SW 1271 (cell line): ENCODE measurements at regions not wholly inside any gene's neighbourhood (a gene's known extent, or its start where the extent isn't known, plus 50 kb on each side); places are given as distances from the start of the nearest gene placed in this dataset.
"Not testable (repeated sequence)": the region's sequence is repeated elsewhere in the genome, so short reads cannot be mapped to it uniquely, and the experiment has no call there.

Experiments used
- DNase-seq, 2 experiments: peaks; one replicate each; lab custom pipeline; 2025; lab: John Stamatoyannopoulos, UW

DNA sequence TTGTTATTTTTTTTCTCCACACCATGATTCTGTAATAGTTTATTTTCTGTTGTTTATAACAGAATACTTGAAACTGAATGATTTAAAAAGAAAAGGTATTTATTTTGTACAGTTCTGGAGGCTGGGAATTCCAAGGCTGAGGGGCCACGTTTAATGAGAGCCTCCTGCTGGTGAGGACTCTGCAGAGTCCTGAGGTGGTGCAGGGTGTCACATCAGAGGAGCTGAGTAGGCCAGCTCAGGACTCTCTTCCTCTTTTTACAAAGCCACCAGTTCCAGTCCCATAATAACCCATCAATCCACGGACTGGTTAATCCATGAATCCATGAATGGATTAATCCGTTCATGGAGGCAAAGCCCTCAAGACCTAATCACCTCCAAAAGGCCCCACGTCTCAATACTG, 71.6 kb downstream of the TFAP2A start:
- DNase-seq, result no peak

DNA sequence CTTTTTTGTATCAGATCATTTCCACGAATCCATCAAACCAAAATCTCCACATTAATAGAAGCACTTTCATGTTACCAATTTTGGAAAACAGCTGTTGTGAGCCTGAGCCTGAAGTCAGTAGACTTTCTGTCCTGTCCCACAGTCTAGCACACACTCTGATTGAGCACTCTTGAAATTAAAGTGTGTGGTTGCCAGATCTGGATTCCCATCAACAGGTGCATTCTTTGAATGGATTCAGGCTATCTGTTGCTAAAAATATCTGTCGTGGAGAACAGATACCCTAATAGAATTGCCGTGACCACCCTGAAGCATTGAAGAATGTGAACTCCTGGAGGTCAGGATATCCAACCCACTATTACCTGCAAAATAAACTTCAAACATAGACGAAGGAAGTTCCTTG, 73.3 kb downstream of the TFAP2A start:
- no peak for DNase-seq

DNA sequence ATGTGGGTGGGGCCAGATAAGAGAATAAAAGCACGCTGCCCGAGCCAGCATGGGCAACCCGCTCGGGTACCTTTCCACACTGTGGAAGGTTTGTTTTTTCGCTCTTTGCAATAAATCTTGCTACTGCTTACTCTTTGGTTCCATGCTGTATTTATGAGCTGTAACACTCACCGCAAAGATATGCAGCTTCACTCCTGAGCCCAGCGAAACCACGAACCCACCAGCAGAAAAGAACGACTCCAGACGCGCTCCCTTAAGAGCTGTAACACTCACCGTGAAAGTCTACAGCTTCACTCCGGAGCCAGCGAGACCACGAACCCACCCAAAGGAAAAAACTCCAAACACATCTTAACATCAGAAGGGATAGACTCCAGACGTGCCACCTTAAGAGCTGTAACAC, 76.7 kb downstream of the TFAP2A start:
- DNase-seq, result no peak

DNA sequence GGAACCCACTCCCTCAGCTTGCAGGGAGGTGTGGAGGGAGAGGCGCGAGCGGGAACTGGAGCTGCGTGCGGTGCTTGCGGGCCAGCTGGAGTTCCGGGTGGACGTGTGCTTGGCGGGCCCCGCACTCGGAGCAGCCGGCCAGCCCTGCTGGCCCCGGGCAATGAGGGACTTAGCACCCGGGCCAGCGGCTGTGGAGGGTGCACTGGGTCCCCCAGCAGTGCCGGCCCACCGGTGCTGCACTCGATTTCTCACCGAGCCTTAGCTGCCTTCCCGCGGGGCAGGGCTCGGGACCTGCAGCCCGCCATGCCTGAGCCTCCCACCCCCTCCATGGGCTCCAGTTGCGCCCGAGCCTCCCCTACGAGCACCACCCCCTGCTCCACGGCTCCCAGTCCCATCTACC, 77.5 kb downstream of the TFAP2A start:
- not testable (repeated sequence) for DNase-seq

DNA sequence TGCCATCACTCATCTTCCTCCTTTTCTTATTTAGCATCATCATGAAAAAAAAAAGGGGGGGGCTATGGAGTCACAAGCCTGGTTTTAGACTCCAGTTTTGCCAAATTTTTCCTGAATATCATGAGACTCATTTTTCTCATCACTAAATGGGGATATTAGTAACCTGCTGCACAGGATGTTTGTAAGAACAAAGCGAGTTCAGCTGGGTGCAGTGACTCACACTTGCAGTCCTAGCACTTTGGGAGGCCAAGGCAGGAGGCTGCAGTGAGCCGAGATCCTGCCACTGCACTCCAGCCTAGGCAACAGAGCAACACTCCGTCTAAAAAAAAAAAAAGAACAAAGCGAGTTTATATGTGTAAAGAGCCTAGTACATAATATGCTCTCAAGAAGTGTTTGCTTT, 82.8 kb downstream of the TFAP2A start:
- no peak for DNase-seq

DNA sequence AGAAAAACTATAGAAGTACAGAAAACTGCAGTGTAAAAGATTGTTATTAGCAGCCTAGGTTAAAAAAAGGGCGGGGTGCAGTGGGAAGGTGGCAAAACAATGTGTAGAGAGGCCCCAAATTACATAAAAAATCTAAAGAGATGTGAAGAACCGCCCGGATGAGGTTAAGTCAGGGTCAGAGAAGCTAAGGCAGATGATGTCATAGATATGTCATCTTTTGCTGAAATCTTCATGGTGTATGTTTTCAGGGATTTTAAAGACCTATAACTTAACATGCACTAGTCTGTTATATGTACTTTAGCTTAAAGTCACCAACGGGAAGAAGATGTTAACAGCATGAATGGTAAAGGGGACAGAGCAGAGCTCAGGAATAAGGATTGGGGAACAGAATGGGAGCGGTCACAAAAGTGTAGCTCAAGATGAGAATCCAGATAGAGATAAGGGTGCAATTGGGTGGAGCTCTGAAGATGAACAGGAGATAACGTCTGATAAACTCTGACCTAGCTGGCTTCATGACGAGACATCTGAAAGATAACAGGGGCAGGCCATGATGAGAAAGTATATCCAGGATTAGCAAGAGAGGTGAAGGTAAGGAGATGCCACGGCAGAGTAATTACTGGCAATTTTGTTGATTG, 83.4 kb downstream of the TFAP2A start:
- DNase-seq, result no peak

DNA sequence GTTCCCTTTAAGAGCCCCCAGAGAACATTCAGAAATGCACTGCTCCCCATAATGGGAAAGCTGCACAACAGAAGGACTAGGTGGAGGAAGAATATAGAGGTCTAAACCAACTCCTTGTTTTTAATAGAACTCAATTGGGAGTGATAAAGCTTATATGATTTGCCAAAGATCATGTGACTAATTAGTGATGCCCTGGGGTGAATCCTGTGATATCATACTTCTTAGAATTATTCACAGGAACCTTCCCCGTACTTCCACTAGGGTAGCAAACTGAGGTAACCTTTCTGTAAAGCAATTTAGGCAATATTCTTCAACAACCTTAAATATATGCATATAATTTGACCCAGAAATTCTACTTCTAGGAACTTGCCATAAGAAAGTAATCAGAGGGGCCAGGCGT, 84.4 kb downstream of the TFAP2A start:
- no peak for DNase-seq

DNA sequence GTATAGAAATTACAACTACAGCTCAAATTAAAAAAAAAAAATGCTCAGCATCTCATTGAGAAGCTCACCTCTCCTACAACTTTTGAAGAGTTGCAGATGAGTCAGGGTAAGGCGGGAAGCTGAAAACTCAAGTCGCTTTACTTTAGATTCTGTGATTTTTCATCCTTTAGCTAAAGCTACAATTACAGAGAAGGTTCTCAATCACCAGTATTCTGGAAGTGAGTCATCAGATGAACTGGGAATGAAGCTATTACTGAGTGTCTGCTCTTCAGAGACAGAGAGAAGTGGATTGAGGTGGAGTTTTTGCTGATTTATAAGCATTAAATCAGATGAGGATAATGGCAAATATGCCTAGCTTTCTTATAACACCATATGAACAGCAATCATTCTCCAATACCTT, 91.9 kb downstream of the TFAP2A start:
- no peak for DNase-seq

DNA sequence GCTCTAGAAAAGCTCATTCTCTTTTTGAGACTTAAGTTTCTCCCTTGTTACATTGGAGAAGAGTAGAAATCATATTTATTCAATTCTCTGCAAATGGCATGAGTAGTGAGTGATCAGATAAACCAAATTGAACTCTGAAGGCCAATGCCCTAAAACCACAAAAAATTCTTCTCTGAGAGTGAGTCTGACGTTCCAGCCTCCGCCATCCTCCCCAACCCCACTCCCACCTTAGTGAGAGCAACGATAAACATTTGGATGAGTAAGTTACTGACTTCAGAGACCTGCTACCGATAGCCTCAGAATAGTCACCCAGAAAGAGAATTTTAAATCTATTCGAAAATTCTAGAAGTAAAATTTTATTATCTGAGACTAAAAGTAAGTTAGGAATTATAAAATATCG, 94.6 kb downstream of the TFAP2A start:
- no peak for DNase-seq

DNA sequence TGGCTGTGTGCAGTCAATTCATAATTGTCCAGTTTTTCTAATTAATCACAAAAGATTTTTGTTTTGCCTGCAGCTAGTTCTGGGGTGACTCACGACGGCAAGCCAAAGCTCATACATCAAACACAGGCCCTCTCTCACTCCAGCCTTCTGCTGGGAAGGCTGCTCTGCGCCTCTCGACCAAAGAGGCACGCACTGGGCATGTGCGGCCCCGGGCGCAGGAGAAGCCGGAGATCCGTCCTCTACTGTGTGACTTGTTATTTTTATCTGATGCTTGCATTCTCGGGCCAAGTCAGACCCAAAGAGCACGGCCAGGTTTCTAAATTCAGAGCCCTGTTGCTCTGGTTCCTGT, 98.5 kb downstream of the TFAP2A start:
- DNase-seq, result no peak

DNA sequence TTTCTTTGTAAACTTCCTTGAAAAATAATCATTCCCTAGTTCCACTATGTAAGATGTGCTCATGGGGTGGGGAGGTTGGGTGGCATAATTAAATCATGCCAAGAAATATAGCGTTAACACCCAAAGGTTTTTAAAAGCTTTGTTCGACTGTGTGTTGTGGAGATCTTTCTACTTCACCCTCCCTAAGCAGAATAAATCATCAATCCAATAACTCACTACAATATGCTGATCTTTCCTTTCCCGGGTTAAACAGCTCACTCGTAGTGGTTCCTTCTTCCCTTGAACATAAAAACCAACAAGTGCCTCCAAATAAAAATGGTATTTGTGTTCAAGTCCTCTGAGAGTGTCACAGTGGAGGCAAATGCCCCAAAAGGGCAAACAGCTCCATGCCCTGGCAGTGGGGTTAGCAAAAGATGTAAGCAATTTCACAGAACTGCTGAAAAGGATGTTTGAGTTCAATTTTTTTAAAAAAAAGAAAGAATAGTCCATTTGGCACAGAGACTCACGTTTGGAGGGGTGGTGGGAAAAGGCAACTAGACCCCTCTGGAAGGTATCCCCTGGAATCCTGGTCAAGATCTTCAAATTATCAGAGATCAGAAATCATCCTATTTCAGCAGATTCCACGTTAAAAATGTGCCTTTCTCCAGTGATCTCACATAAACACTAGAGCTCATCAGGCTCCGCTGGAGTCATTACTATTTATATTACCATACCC, 99.1 kb downstream of the TFAP2A start:
- DNase-seq, result no peak

DNA sequence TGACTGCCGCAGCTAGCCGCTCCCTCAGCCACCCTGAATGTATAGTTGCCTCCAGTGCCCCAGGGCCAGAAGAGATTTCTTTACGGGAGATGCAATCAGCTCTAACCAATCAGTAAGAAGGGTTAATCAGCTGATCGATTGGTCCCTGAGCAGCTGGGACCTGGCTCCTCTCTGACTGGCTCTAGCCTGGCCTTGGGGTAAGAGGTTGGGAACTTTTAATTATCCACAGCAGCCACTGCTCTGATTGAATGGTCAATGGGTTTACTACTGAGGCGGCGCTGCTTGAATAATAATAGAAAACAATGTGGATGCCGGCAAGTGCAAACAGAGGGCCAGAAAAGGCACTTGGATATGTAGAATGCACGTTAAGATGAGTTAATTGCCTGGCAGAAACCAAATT, 99.8 kb downstream of the TFAP2A start:
- no peak for DNase-seq

DNA sequence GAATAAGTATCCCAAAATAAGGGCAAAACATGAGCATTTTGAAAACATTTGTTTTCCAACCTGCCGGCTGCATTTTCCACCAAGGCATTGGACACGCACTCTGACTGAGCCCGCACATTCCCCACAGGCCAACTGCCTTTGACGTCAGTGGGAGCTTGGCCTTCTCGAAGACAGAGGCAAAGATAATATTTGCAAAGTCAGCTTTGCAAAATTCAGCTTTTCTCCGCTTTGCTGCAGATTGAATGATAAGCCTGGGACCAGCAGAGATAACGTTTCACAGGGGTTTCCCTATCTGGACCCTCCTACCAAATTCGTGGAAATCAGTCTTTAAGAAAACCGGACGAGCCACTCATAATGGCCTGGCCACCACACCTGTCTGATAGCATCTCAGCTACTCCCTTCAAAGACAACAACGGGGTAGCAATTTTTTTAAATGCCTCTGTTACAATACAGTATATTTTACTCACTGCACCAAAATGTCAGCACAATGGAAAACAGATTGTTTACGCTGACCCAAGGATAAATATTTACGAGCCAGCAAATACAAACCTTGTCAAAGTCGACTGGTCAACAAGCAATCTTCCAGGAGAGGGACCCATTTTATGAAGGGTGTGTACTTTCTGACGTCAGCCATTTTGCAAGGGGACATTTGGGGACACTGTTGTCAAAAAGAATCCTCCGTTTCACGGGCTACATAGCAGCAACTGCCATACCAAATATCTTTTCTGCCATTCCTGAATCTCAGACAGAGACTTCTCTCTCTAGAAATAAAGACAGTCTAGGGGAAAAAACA, 100.5 kb downstream of the TFAP2A start:
- no peak for DNase-seq

DNA sequence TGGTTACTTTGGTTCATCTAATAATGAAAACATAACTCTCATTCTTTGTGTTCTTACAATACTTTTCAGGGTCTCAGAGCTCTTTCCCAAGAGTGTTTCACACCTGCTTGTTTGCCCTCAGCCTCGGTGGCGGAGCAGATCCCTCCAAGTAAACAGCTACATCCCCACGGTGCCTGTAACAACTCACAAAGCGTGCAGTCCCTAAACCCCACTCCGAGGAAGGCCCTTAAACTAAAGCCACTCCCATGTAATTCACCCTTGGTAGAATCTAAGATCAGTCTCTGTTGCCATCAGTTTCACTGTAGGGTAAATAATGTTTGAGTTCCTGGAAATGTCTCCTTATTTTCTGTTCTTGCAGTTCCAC, 101.1 kb downstream of the TFAP2A start:
- no peak for DNase-seq

DNA sequence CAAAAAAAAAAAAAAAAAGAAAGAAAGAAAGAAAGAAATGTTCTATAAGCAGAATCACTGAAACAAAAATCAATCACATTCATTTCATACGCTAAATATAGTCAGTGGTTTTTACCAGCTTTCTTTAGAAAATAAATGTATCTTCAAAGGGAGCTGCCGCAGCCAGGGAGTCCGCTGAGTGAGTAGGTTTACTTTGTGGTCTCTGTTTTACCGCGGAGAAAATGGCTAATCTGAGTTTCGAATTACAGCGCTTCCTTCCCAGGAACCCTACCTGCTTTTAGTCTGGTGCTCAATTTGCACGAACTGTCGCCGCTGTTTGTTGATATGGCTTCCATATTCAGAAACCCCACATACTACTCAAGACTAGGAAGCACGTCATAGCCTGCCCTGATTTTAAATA, 102.4 kb downstream of the TFAP2A start:
- no peak for DNase-seq

DNA sequence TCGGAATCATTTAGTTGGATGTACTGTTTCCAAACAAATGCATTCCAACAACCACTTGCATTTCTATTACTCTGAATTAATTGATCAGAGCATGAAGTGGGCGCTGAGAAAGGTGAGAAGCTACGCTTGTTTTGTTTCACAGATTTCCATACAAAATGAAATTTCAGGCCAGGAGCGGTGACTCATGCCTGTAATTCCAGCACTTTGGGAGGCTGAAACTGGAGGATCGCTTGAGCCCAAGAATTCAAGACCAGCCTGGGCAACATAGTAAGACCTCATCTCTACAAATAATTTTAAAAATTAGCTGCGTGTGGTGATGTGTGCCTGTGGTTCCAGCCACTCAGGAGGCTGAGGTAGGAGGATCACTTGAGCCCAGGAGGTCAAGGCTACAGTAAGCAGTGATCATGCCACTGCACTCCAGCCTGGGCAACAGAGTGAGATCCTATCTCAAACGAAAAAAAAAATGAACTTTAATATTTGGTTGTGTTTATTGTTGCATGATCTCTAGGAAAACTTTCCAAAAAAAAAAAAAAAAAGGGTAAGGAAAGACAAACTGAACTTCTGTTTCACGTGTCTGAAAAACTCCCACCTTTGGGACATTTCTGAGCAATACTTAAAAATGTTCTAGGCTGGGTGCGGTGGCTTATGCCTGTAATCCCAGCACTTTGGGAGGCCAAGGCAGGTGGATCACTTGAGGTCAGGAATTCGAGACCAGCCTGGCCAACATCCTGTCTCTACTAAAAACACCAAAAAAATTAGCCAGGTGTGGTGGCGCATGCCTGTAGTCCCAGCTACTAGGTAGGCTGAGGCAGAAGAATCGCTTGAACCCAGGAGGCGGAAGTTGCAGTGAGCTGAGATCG, 103.1 kb downstream of the TFAP2A start:
- DNase-seq, result not testable (repeated sequence)

DNA sequence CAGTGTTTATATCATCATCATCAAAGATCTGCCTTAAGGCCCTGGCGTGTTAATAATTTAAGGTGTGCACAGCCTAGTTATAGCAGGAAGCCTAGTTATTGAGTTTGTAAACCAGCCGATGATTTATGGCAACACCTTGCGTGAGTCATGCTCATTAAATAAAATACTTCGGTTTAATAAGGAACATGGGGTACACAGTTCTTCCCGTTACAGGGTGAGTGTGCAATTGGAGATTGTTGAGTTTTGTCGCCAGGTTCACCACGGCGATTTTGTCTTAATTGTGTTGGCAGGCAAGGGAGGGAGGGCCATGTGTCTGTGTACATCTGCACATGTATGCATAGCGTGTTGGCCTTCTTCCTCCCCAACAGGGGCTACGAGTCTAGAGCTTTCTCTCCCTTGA, 104.0 kb downstream of the TFAP2A start:
- no peak for DNase-seq

DNA sequence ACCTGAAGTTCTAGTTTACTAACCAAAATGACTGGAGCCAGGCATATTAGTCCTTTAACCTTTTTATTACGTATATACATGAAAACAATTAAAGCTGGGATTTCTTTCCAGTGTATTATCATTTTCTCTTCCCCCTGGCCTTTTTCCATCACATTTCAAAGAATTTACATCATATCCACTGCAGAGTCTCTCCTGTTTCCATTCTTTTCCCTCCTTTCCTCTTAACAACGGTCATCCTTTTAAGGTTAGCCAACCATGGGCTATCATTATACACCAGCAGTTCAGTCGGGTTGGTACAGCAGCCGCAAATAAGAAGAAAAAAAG, 104.6 kb downstream of the TFAP2A start:
- no peak for DNase-seq

DNA sequence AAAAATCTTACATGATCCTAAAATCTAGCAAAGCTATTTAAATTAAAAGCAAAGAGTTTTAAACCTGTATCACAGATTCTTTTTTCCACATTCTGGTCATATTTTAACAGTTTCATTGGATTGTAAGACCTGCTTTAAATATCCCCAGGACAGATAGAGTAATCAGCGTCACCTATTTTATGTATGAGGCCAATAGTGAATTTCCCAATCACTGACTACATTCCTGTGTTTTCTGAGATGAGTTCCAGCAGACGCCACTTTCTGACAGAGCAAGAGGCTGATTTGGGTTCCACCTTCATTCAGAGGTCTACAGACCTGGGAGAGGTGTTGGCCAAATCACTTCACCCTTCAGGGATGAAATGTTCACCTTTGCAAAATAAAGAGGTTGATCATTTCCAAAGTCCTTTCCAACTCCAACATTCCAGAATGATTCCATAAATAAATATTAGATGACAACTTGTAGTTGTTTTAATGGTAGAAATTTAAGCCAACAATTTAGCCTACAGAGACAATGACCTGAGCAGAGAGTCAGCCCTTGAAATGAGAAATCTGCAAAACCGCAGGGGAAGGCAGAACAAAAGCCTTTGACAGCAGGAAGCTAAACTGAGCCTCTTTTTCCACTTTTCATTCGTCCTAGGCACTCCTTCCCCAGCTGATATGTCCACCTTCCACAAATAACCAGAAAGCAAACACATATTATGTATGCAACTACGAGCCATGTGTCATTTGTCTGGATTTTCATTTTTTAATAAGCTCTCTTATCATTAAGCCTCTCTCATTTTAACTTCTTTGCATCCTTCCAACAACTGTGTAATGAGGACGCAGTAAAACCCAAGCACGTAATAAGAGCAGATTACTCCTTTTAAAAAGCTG, 105.2 kb downstream of the TFAP2A start:
- no peak for DNase-seq

DNA sequence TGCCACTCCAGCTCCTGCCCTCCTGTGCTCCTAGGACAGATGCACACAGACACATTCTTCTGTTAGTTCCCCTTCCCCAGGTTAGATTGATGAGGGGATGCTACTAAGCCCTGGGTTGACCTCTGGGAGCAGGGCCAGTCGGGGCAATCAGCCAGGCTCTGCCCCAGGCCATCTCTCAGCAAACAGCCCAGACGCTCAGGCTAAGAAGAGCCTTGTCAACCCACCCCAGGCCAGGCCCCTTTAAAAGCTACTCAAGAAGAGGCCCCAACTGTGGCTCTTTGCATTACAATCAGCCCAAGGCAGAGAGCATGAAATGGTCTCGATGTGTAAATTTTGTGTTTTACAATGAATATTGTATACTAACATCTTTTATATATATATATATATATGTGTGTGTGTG, 107.4 kb downstream of the TFAP2A start:
- DNase-seq, result no peak

DNA sequence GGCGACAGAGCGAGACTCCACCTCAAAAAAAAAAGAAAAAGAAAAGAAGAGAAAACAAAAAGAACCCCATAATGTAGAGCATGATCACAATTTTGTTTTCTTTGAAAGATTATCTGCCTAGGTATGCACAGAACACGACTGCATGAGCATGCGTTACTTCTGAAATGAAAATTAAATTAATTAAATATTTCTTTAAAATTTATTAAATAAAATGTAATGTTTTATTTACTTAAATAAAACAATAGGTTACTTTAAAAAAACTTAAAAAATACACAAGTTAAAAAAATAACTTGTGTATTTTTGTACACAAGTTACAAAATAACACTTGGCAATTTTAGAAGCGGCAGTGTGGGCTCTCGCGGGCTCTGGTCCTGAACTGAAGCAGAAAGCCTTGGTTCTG, 107.8 kb downstream of the TFAP2A start:
- DNase-seq, result no peak
